SU-DHL-6 (cell line): ENCODE measurements at regions not wholly inside any gene's neighbourhood (a gene's known extent, or its start where the extent isn't known, plus 50 kb on each side); places are given as distances from the start of the nearest gene placed in this dataset.

ENCODE experiments used
- H2AFZ ChIP-seq: fragments of 200-600 bp; sonication (generic); 2 replicates; pipeline ENCODE4 v1.6.1; 2014; ENCODE audit warnings: low read depth, mild to moderate bottlenecking, moderate library complexity, mixed read lengths, antibody characterized with exemption, low read length; ENCODE audit not compliant: severe bottlenecking
- H3F3A ChIP-seq: fragments of 200-600 bp; shearing (Covaris generic); 2 replicates; pipeline ENCODE4 v1.6.0; 2016; ENCODE audit warnings: antibody characterized with exemption, mild to moderate bottlenecking; ENCODE audit not compliant: insufficient read depth
- H3K27ac ChIP-seq: fragments of 200-600 bp; sonication (generic); 2 replicates; pipeline ENCODE4 v1.5.1; 2016; ENCODE audit warnings: low read depth, mild to moderate bottlenecking, low read length, moderate library complexity, mixed read lengths
- H3K27me3 ChIP-seq: fragments of 200-600 bp; sonication (generic), shearing (Covaris generic); 2 replicates; pipeline ENCODE4 v1.6.0; 2014; ENCODE audit warnings: mild to moderate bottlenecking, low read length
- H3K36me3 ChIP-seq: fragments of 200-600 bp; sonication (generic); 2 replicates; pipeline ENCODE4 v1.6.1; 2014; ENCODE audit warnings: mild to moderate bottlenecking, low read length, mixed read lengths
- H3K4me2 ChIP-seq: fragments of 300-600, 200-600 bp; shearing (Covaris generic), sonication (generic); 2 replicates; pipeline ENCODE4 v1.6.0; 2014; ENCODE audit warnings: low read length, low read depth, mild to moderate bottlenecking; ENCODE audit not compliant: poor library complexity, severe bottlenecking
- H3K4me3 ChIP-seq: fragments of 200-600 bp; sonication (generic); 2 replicates; pipeline ENCODE4 v1.5.1; 2014; ENCODE audit warnings: antibody characterized with exemption, low read length, mild to moderate bottlenecking, mixed read lengths; ENCODE audit not compliant: insufficient read depth, poor library complexity, severe bottlenecking
- H3K79me2 ChIP-seq: fragments of 200-600 bp; sonication (generic); 2 replicates; pipeline ENCODE4 v1.6.1; 2014; ENCODE audit warnings: mild to moderate bottlenecking, low read length, moderate library complexity; ENCODE audit not compliant: insufficient read depth
- H3K9ac ChIP-seq: fragments of 200-600 bp; sonication (generic); 2 replicates; pipeline ENCODE4 v1.7.0; 2014; ENCODE audit warnings: mild to moderate bottlenecking, low read length
- H3K9me2 ChIP-seq: fragments of 200-600 bp; sonication (generic); replicated peaks from 2 replicates; pipeline ENCODE4 v1.6.1; 2014; ENCODE audit warnings: low read length; ENCODE audit not compliant: insufficient read depth
- H3K9me3 ChIP-seq: fragments of 200-600 bp; sonication (generic); 2 replicates; pipeline ENCODE4 v1.6.1; 2014; ENCODE audit warnings: low read length, mixed read lengths; ENCODE audit not compliant: insufficient read depth
- H4K20me1 ChIP-seq: fragments of 200-600 bp; sonication (generic); 2 replicates; pipeline ENCODE4 v1.6.1; 2014; ENCODE audit warnings: low read depth, mild to moderate bottlenecking, antibody characterized with exemption, low read length, moderate library complexity, mixed read lengths
- CTCF ChIP-seq: fragments of 200-600 bp; sonication (generic); IDR thresholded peaks from one replicate; pipeline ENCODE4 v1.5.1; 2017; ENCODE audit warnings: antibody characterized with exemption, mild to moderate bottlenecking, low read length, moderate library complexity; ENCODE audit not compliant: insufficient read depth, poor library complexity, severe bottlenecking
- EZH2phosphoT487 ChIP-seq: fragments of 200-600 bp; sonication (generic), shearing (Covaris generic); conservative IDR thresholded peaks from 2 replicates; pipeline ENCODE4 v1.6.1; 2018; ENCODE audit warnings: mild to moderate bottlenecking, antibody characterized with exemption, low read length, moderate library complexity, mixed read lengths

- Histone ChIP-seq H3K9me3 (no peaks in the 10 kb centered on the region), H3K36me3 (no peaks in the 10 kb centered on the region), H3K79me2 (no peaks in the 10 kb centered on the region), H3K27ac (no peak overlapping the region), H3K4me3 (no peak overlapping the region), H3K27me3 (no peaks in the 10 kb centered on the region), H4K20me1 (no peaks in the 10 kb centered on the region), H3K9ac (no peak overlapping the region), H3K4me2 (no peak overlapping the region), H2AFZ (no peak overlapping the region), H3F3A (no peaks in the 10 kb centered on the region), H3K9me2 (no peaks in the 10 kb centered on the region)
- no peak for TF ChIP-seq CTCF
- TF ChIP-seq EZH2phosphoT487, result no peak
Observed at GRCh38 chr4:14131335-14131734, 503.8 kb upstream of the BOD1L1 start.

- H3F3A ChIP-seq, result no peaks in the 10 kb centered on the region
- H4K20me1 ChIP-seq, result no peaks in the 10 kb centered on the region
- H3K4me3 ChIP-seq, result no peak overlapping the region
- TF ChIP-seq EZH2phosphoT487 (no peak), CTCF (no peak)
- H3K9me2 ChIP-seq, result no peaks in the 10 kb centered on the region
- H3K79me2 ChIP-seq, result no peaks in the 10 kb centered on the region
- H3K4me2 ChIP-seq, result no peak overlapping the region
- no peak overlapping the region for H3K27ac ChIP-seq
- no peak overlapping the region for H3K9ac ChIP-seq
- H3K27me3 ChIP-seq, result no peaks in the 10 kb centered on the region
- no peaks in the 10 kb centered on the region for H3K36me3 ChIP-seq
- no peaks in the 10 kb centered on the region for H3K9me3 ChIP-seq
- H2AFZ ChIP-seq, result no peak overlapping the region
Observed at GRCh38 chr4:14132301-14132700, 504.8 kb upstream of the BOD1L1 start.

GRCh38 chr4:14138106-14138505, 510.6 kb upstream of the BOD1L1 start:
- H3K9ac ChIP-seq, result no peak overlapping the region
- no peak overlapping the region for H3K4me2 ChIP-seq
- no peaks in the 10 kb centered on the region for H3K27me3 ChIP-seq
- no peak overlapping the region for H3K4me3 ChIP-seq
- no peaks in the 10 kb centered on the region for H4K20me1 ChIP-seq
- H3K27ac ChIP-seq, result no peak overlapping the region
- H3K9me3 ChIP-seq, result no peaks in the 10 kb centered on the region
- H3K36me3 ChIP-seq, result no peaks in the 10 kb centered on the region
- H2AFZ ChIP-seq, result no peak overlapping the region
- no peaks in the 10 kb centered on the region for H3K9me2 ChIP-seq
- H3K79me2 ChIP-seq, result no peaks in the 10 kb centered on the region
- TF ChIP-seq CTCF, result no peak
- TF ChIP-seq EZH2phosphoT487, result no peak
- no peaks in the 10 kb centered on the region for H3F3A ChIP-seq

- no peak overlapping the region for H3K4me2 ChIP-seq
- no peaks in the 10 kb centered on the region for H3K9me3 ChIP-seq
- no peak overlapping the region for H3K4me3 ChIP-seq
- H4K20me1 ChIP-seq, result no peaks in the 10 kb centered on the region
- H3K79me2 ChIP-seq, result no peaks in the 10 kb centered on the region
- TF ChIP-seq EZH2phosphoT487 (no peak), CTCF (no peak)
- no peak overlapping the region for H2AFZ ChIP-seq
- no peaks in the 10 kb centered on the region for H3K36me3 ChIP-seq
- H3K9ac ChIP-seq, result no peak overlapping the region
- H3K27ac ChIP-seq, result no peak overlapping the region
- no peaks in the 10 kb centered on the region for H3F3A ChIP-seq
- H3K9me2 ChIP-seq, result no peaks in the 10 kb centered on the region
- no peaks in the 10 kb centered on the region for H3K27me3 ChIP-seq
Observed at GRCh38 chr4:14143892-14144291, 516.4 kb upstream of the BOD1L1 start.
